Gastroesophageal sphincter (tissue), 4 donors: ENCODE measurements at regions not wholly inside any gene's neighbourhood (a gene's known extent, or its start where the extent isn't known, plus 50 kb on each side); places are given as distances from the start of the nearest gene placed in this dataset.
"Not testable (repeated sequence)": the region's sequence is repeated elsewhere in the genome, so short reads cannot be mapped to it uniquely, and the experiment has no call there.

Experiments
- ATAC-seq: fragments of 150-250 bp; one replicate; pipeline ENCODE4 v1.9.1; 2016; ENCODE audit warnings: mild to moderate bottlenecking, moderate library complexity
- H3K27ac ChIP-seq, 4 donors: fragments of 200-600 bp; sonication (generic) in 3 of 4; 1 replicate in 3 of 4; 2 replicates in 1 of 4; pipeline ENCODE4 v1.5.1; 2016 to 2019
- H3K27me3 ChIP-seq: fragments of 200-600 bp; sonication (generic); one replicate; pipeline ENCODE4 v1.5.1; 2019
- H3K36me3 ChIP-seq, 2 donors: fragments of 200-600 bp; sonication (generic); one replicate each; pipeline ENCODE4 v1.5.1; 2019; ENCODE audit warnings: control low read depth in 1 of 2
- H3K4me1 ChIP-seq, 3 donors: fragments of 200-600 bp; sonication (generic); 1 replicate in 2 of 3; 2 replicates in 1 of 3; pipeline ENCODE4 v1.5.1; 2016 to 2019; ENCODE audit warnings: control low read depth in 2 of 3
- H3K4me3 ChIP-seq, 2 donors: fragments of 200-600 bp; sonication (generic); one replicate each; pipeline ENCODE4 v1.5.1; 2019; ENCODE audit warnings: mild to moderate bottlenecking in 1 of 2, moderate library complexity in 1 of 2
- H3K9me3 ChIP-seq, 3 donors: fragments of 200-600 bp; sonication (generic); one replicate each; pipeline ENCODE4 v1.5.1; 2017 to 2019; ENCODE audit warnings: control low read depth in 2 of 3
- EP300 ChIP-seq: sonication (generic); formaldehyde crosslinking; IDR thresholded peaks from one replicate; pipeline ENCODE4 v1.6.1; 2017; ENCODE audit warnings: antibody characterized with exemption, mild to moderate bottlenecking
- POLR2A ChIP-seq, 2 donors: fragments of 450-650 bp; IDR thresholded peaks; one replicate each; pipeline ENCODE4 v1.6.1; 2017; ENCODE audit warnings: antibody characterized with exemption in 2 of 2, mild to moderate bottlenecking in 2 of 2, moderate library complexity in 1 of 2
- POLR2AphosphoS5 ChIP-seq: sonication (generic); formaldehyde crosslinking; IDR thresholded peaks from one replicate; pipeline ENCODE4 v1.6.1; 2017; ENCODE audit warnings: antibody characterized with exemption
- WGBS, 2 donors: methylation state at CpG; one replicate each; pipeline ENCODE4 v1.1.5; 2018; ENCODE audit warnings: low coverage in 1 of 2; 5-methylcytosine and 5-hydroxymethylcytosine counted together
- TF ChIP-seq, protein P1 (sequence below), 4 experiments: fragments of 200-600 bp in 2 of 4; fragments of 450-650 bp in 2 of 4; sonication (generic) in 1 of 4; IDR thresholded peaks; one replicate each; pipeline ENCODE4 v1.5.1; 2017 to 2019; ENCODE audit warnings: antibody characterized with exemption in 4 of 4, mild to moderate bottlenecking in 2 of 4, moderate library complexity in 2 of 4

DNA sequence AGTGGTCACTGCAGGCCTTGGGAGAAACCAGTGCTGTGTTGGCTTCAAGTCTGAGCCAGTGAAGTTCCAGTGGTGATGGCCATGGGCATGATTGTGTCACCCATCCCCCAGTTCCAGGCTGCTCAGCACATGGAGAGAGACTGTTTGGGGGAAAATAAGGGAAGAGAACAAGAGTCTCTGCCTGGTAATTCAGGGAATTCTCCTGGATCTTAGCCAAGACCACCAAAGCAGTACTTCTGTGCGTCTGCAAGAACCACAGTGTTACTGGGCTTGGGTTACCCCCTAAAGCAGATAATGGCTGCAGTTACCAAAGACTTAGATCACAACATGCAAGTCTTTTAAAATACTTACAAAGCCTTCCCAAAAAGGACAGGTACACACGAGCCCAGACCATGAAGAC lies 225.0 kb upstream of the SEMA3C start:
- no peak for ATAC-seq
- H3K36me3 ChIP-seq, result no peaks in the 10 kb centered on the region
- no peaks in the 10 kb centered on the region for H3K27me3 ChIP-seq
- no peaks in the 10 kb centered on the region for H3K4me1 ChIP-seq
- H3K4me3 ChIP-seq, result no peak overlapping the region
- H3K27ac ChIP-seq, result no peak overlapping the region
- WGBS, 2 donors, result 71 to 72% methylated on average over 1 to 2 of the region's 2 CpGs
- TF ChIP-seq EP300, result no peak
- TF ChIP-seq, protein P1, sequence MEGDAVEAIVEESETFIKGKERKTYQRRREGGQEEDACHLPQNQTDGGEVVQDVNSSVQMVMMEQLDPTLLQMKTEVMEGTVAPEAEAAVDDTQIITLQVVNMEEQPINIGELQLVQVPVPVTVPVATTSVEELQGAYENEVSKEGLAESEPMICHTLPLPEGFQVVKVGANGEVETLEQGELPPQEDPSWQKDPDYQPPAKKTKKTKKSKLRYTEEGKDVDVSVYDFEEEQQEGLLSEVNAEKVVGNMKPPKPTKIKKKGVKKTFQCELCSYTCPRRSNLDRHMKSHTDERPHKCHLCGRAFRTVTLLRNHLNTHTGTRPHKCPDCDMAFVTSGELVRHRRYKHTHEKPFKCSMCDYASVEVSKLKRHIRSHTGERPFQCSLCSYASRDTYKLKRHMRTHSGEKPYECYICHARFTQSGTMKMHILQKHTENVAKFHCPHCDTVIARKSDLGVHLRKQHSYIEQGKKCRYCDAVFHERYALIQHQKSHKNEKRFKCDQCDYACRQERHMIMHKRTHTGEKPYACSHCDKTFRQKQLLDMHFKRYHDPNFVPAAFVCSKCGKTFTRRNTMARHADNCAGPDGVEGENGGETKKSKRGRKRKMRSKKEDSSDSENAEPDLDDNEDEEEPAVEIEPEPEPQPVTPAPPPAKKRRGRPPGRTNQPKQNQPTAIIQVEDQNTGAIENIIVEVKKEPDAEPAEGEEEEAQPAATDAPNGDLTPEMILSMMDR (IDR thresholded peaks at IDR 0.05), result no peak
- no peak for TF ChIP-seq POLR2A (IDR thresholded peaks at IDR 0.05)
- no peak for TF ChIP-seq POLR2AphosphoS5
- H3K9me3 ChIP-seq, result no peaks in the 10 kb centered on the region

- H3K4me1 ChIP-seq, H3K27ac ChIP-seq, H3K9me3 ChIP-seq, H3K4me3 ChIP-seq, H3K27me3 ChIP-seq, H3K36me3 ChIP-seq: not testable (repeated sequence)
- ATAC-seq, result peak; percentile 46
- WGBS, 2 donors, result 81 to 92% methylated on average over 2 to 4 of the region's 45 CpGs
Observed at GRCh38 chr7:81141257-81142205, 222.7 kb upstream of the SEMA3C start.

- no peak for TF ChIP-seq POLR2AphosphoS5
- TF ChIP-seq, protein P1 (IDR thresholded peaks at IDR 0.05), result no peak
- no peak for TF ChIP-seq POLR2A (IDR thresholded peaks at IDR 0.05)
- TF ChIP-seq EP300, result no peak
- no peaks in the 10 kb centered on the region for H3K27me3 ChIP-seq
- no peak overlapping the region for H3K27ac ChIP-seq
- H3K4me1 ChIP-seq, result no peaks in the 10 kb centered on the region
- no peaks in the 10 kb centered on the region for H3K36me3 ChIP-seq
- no peak for ATAC-seq
- no peaks in the 10 kb centered on the region for H3K9me3 ChIP-seq
- 72 to 93% methylated on average over 2 of the region's 3 CpGs for WGBS, 2 donors
- H3K4me3 ChIP-seq, result no peak overlapping the region
Observed at GRCh38 chr7:81140775-81141174, 221.9 kb upstream of the SEMA3C start.

DNA sequence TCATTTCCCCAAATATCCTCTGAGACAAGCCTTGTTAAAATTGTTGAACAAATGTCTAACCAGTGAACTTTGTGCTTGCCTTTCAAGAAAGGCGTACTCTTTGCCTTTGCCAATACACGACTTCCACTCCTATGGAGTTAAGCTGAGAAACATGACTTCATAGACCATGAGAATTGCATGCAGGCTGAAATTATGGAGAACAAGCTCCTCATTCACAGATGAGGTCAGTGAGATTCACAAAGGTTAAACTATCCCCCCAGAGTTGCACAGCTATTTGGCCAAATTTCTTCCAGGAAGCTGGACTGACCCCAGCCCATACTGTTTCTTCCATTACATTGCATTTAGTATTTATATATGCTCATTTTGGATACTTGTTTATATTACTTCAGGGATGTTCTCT lies 221.4 kb upstream of the SEMA3C start:
- WGBS, 2 donors, result 48 to 93% methylated on average over 2 of the region's 2 CpGs
- no peaks in the 10 kb centered on the region for H3K27me3 ChIP-seq
- no peaks in the 10 kb centered on the region for H3K9me3 ChIP-seq
- no peak for ATAC-seq
- TF ChIP-seq, protein P1 (IDR thresholded peaks at IDR 0.05), result no peak
- TF ChIP-seq EP300 (no peak), POLR2A (IDR thresholded peaks at IDR 0.05) (no peak), POLR2AphosphoS5 (no peak)
- no peaks in the 10 kb centered on the region for H3K4me1 ChIP-seq
- no peak overlapping the region for H3K27ac ChIP-seq
- no peak overlapping the region for H3K4me3 ChIP-seq
- no peaks in the 10 kb centered on the region for H3K36me3 ChIP-seq

DNA sequence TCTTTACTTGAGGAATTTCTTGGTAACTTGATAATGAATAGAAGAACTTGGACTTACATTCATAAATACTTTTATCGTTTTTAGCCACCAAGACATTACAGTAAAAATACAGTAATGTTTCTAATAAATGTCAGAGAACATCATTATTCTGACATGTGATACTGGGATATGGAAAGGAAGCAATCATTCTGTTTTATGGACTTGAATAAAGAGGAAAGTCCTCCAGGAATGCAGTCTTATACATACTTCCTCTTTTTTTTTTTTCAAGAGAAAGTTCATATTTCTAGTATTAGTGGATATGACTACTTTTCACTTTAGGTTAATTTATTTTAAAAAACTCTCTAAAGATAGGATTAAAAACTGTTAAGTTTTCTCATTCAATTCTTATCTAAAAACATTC lies 220.0 kb upstream of the SEMA3C start:
- ATAC-seq, result no peak
- no peak for TF ChIP-seq EP300
- TF ChIP-seq POLR2AphosphoS5, result no peak
- TF ChIP-seq POLR2A (IDR thresholded peaks at IDR 0.05), result no peak
- TF ChIP-seq, protein P1 (IDR thresholded peaks at IDR 0.05), result no peak
- Histone ChIP-seq H3K9me3 (no peaks in the 10 kb centered on the region), H3K27me3 (no peaks in the 10 kb centered on the region), H3K27ac (no peak overlapping the region), H3K36me3 (no peaks in the 10 kb centered on the region), H3K4me3 (no peak overlapping the region), H3K4me1 (no peaks in the 10 kb centered on the region)
- WGBS, 2 donors, result 41 to 58% methylated on average over 1 of the region's 1 CpG
